HCT116 (cell line): ENCODE measurements at regions not wholly inside any gene's neighbourhood (a gene's known extent, or its start where the extent isn't known, plus 50 kb on each side); places are given as distances from the start of the nearest gene placed in this dataset.

ENCODE experiments used
- ATAC-seq: fragments of 200-7000 bp; cut with Tn5 transposase; 2 replicates; pipeline ENCODE4 v1.9.1; 2020; ENCODE audit warnings: mild to moderate bottlenecking, moderate library complexity
- BruUV-seq: library from RNA; stranded (reverse); fragments of 400-500 nt; replicated peaks from 2 replicates; lab custom pipeline; 2021; lab: Mats Ljungman, UMichigan
- CTCF ChIA-PET: fragments of 300-600 bp; sonication (Branson Sonifier 250); formaldehyde crosslinking; loops from one replicate; lab custom pipeline; 2021; ENCODE audit warnings: antibody characterized with exemption; lab: Charles Lee
- POLR2A ChIA-PET: fragments of 300-600, 350-600 bp; sonication (Branson Sonifier 250); formaldehyde crosslinking; loops from one replicate; lab custom pipeline; 2021; ENCODE audit warnings: antibody characterized with exemption; lab: Charles Lee
- RAD21 ChIA-PET, 2 experiments: fragments of 300-600 bp; sonication (Branson Sonifier 250); formaldehyde crosslinking; loops; one replicate each; lab custom pipeline; 2023; ENCODE audit warnings: low total read pairs in 2 of 2; ENCODE audit not compliant: uncharacterized antibody in 2 of 2, unreplicated experiment in 2 of 2, low non-redundant PET in 1 of 2; lab: Charles Lee
- DNase-seq: peaks from one replicate; pipeline ENCODE4 v3.0.0-alpha.2; 2010; ENCODE audit warnings: low read depth, low spot score
- H2AFZ ChIP-seq: fragments of 200-600 bp; shearing (Covaris generic), sonication (generic); 2 replicates; pipeline ENCODE4 v1.6.1; 2017; ENCODE audit warnings: low read depth, mixed run types, mixed read lengths, antibody characterized with exemption, low read length; ENCODE audit not compliant: poor library complexity, severe bottlenecking
- H3K27ac ChIP-seq: 2 replicates; pipeline ENCODE4 v1.5.1; 2012; ENCODE audit warnings: low read depth, low read length
- H3K27me3 ChIP-seq: fragments of 200-600 bp; sonication (generic); 2 replicates; pipeline ENCODE4 v1.6.1; 2016; ENCODE audit warnings: mixed run types, low read length, mixed read lengths; ENCODE audit not compliant: insufficient read depth
- H3K36me3 ChIP-seq, 2 experiments: fragments of 200-500 bp in 1 of 2; fragments of 200-600 bp in 1 of 2; sonication (Bioruptor generic) in 1 of 2; sonication (generic) in 1 of 2; 2 replicates each; pipeline versions ENCODE4 v1.5.1 to v1.6.1; 2014 to 2016; ENCODE audit warnings: low read length in 2 of 2, inconsistent platforms in 1 of 2, mixed read lengths in 1 of 2, mixed run types in 1 of 2; ENCODE audit not compliant: insufficient read depth in 2 of 2, control insufficient read depth in 1 of 2
- H3K4me1 ChIP-seq, 2 experiments: fragments of 200-600 bp in 1 of 2; sonication (generic) in 1 of 2; 2 replicates each; pipeline versions ENCODE4 v1.5.1 to v1.6.1; 2012 to 2017; ENCODE audit warnings: low read length in 2 of 2, inconsistent platforms in 1 of 2, mild to moderate bottlenecking in 1 of 2, mixed read lengths in 1 of 2, mixed run types in 1 of 2, moderate library complexity in 1 of 2; ENCODE audit not compliant: insufficient read depth in 2 of 2, control insufficient read depth in 1 of 2
- H3K4me2 ChIP-seq: fragments of 200-600 bp; sonication (generic); 2 replicates; pipeline ENCODE4 v1.6.1; 2017; ENCODE audit warnings: mixed run types, low read length, mixed read lengths
- H3K4me3 ChIP-seq, 2 experiments: fragments of 200-600 bp in 1 of 2; sonication (generic) in 1 of 2; replicated peaks in 1 of 2; 2 replicates each; pipeline ENCODE4 v1.5.1; 2011 to 2016; ENCODE audit warnings: low read length in 2 of 2, control low read depth in 1 of 2, low read depth in 1 of 2, mild to moderate bottlenecking in 1 of 2, mixed read lengths in 1 of 2, mixed run types in 1 of 2
- H3K79me2 ChIP-seq: fragments of 200-600 bp; sonication (generic); 2 replicates; pipeline ENCODE4 v1.6.1; 2017; ENCODE audit warnings: mild to moderate bottlenecking, mixed run types, low read length, moderate library complexity, mixed read lengths; ENCODE audit not compliant: insufficient read depth
- H3K9ac ChIP-seq: fragments of 200-600 bp; sonication (generic); 2 replicates; pipeline ENCODE4 v1.6.1; 2016; ENCODE audit warnings: low read length, mixed read lengths
- H3K9me2 ChIP-seq: fragments of 200-600 bp; sonication (generic), shearing (Covaris generic); 2 replicates; pipeline ENCODE4 v1.6.1; 2017; ENCODE audit warnings: mixed run types, mild to moderate bottlenecking, moderate library complexity; ENCODE audit not compliant: insufficient read depth
- H3K9me3 ChIP-seq, 2 experiments: fragments of 200-500 bp in 1 of 2; fragments of 200-600 bp in 1 of 2; sonication (Bioruptor generic) in 1 of 2; sonication (generic) in 1 of 2; 2 replicates each; pipeline ENCODE4 v1.6.1; 2014 to 2017; ENCODE audit warnings: low read length in 2 of 2, mixed read lengths in 2 of 2, inconsistent platforms in 1 of 2, low read depth in 1 of 2, mild to moderate bottlenecking in 1 of 2, mixed run types in 1 of 2, moderate library complexity in 1 of 2; ENCODE audit not compliant: control insufficient read depth in 1 of 2, insufficient read depth in 1 of 2
- H4K20me1 ChIP-seq: fragments of 200-600 bp; sonication (generic), shearing (Covaris generic); 2 replicates; pipeline ENCODE4 v1.6.1; 2017; ENCODE audit warnings: mixed run types, mild to moderate bottlenecking, moderate library complexity; ENCODE audit not compliant: insufficient read depth
- CBX3 ChIP-seq: IDR thresholded peaks from 2 replicates; pipeline ENCODE4 v1.6.1; 2012; ENCODE audit warnings: low read depth
- ELF1 ChIP-seq: IDR thresholded peaks from 2 replicates; pipeline ENCODE4 v1.6.1; 2012; ENCODE audit warnings: low read depth, borderline replicate concordance
- EZH2phosphoT487 ChIP-seq: fragments of 200-600 bp; IDR thresholded peaks from 2 replicates; pipeline ENCODE4 v1.6.1; 2018; ENCODE audit warnings: antibody characterized with exemption, borderline replicate concordance
- POLR2AphosphoS5 ChIP-seq: IDR thresholded peaks from 2 replicates; pipeline ENCODE4 v1.6.1; 2011; ENCODE audit warnings: mild to moderate bottlenecking, low read depth, low read length, moderate library complexity
- RAD21 ChIP-seq: IDR thresholded peaks from 2 replicates; pipeline ENCODE4 v1.6.1; 2012; ENCODE audit warnings: low read depth, mild to moderate bottlenecking
- SIN3A ChIP-seq: IDR thresholded peaks from 2 replicates; pipeline ENCODE4 v1.6.1; 2012; ENCODE audit warnings: low read depth
- TCF7L2 ChIP-seq: IDR thresholded peaks from 2 replicates; pipeline ENCODE4 v1.7.0; 2011; ENCODE audit warnings: borderline replicate concordance, inconsistent platforms; ENCODE audit not compliant: insufficient read depth, insufficient read length; ENCODE audit errors: extremely low read depth
- YY1 ChIP-seq: IDR thresholded peaks from 2 replicates; pipeline ENCODE4 v1.6.1; 2011; ENCODE audit warnings: low read length, low read depth, moderate library complexity, mild to moderate bottlenecking; ENCODE audit not compliant: insufficient replicate concordance; ENCODE audit errors: extremely low read depth
- ZFX ChIP-seq: fragments of 450-650 bp; IDR thresholded peaks from 2 replicates; pipeline ENCODE4 v1.6.1; 2017
- intact Hi-C: fragments of 100-400 bp; cut with micrococcal nuclease; formaldehyde crosslinking; loops from 2 replicates; pipeline ENCODE4 v1.10.0; 2022
- TF ChIP-seq, protein P1 (sequence below): IDR thresholded peaks from 2 replicates; pipeline ENCODE4 v1.6.1; 2012
- TF ChIP-seq, protein P2 (sequence below): IDR thresholded peaks from 2 replicates; pipeline ENCODE4 v1.6.1; 2012; ENCODE audit warnings: low read depth
- TF ChIP-seq, protein P3 (sequence below): IDR thresholded peaks from 2 replicates; pipeline ENCODE4 v1.6.1; 2012

DNA sequence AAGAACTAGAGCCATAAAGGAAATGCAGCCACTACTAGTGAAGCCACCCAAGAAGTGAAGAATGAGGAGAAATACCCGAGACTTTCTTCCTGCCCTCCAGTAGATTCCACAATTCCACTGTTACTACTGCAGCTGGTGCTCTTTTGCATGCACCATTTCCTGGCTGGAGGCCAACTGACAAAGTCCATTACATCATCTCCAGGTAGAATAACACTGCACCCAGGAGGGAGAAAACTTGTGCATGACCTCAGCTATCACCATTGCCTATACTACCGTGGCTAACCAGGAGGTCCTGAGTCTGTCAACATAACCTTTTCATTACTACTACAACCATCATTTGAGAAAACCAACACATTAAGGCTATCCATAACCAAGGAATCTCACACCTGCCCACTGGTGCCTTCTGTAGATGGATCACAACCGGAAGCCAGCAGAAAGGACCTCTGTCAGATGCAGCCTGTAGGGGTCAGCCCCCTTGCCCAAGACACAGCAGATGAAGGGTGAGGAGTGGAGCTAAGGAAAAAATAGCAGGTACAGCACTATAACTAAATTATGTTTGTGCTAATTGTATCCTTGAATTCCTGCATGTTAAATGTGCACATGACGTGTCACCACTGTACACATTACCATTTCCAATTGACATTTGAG, 200.8 kb upstream of the C2CD4B start:
- no TSS peak for BruUV-seq

DNA sequence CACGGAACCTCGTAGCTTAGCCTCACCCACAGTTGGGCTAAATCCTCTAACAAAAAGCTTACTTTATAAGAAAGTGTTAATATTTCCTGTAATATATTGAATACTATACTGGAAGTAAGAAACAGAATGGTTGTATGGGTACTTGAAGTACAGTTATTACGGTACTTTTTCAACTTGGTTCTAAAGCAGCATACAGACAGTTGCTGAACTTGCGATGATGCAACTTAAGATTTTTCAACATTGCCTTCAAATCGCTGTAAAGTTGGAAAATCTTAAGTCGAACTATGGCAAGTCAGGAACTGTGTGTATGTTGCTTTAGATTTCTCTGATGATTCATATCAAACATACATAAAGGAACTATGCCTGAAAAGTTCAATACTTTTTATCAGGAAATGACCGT, 204.4 kb upstream of the C2CD4B start:
- POLR2A ChIA-PET, result no interaction called here
- no TSS peak for BruUV-seq

More for the DNA sequence above, 200.8 kb upstream of the C2CD4B start:
- no peaks in the 10 kb centered on the region for H4K20me1 ChIP-seq
- no peak for TF ChIP-seq ZFX
- TF ChIP-seq, all 23 proteins: peak for 0
- ChIA-PET CTCF (no interaction called here), RAD21 (no interaction called here), POLR2A (no interaction called here)
- H3K36me3 ChIP-seq, result no peaks in the 10 kb centered on the region
- no peak overlapping the region for H3K4me2 ChIP-seq
- no peaks in the 10 kb centered on the region for H3K79me2 ChIP-seq
- H3K9me3 ChIP-seq, result no peaks in the 10 kb centered on the region
- H3K4me3 ChIP-seq, result no peak overlapping the region
- no peak for DNase-seq
- ATAC-seq, result no peak
- no peak overlapping the region for H2AFZ ChIP-seq
- no peak overlapping the region for H3K27ac ChIP-seq
- H3K9me2 ChIP-seq, result no peaks in the 10 kb centered on the region
- H3K27me3 ChIP-seq, result peaks cover 26% of the 10 kb centered on the region
- H3K9ac ChIP-seq, result no peak overlapping the region
- no peaks in the 10 kb centered on the region for H3K4me1 ChIP-seq
- intact Hi-C loops, result no loop called here

More for the DNA sequence above, 204.4 kb upstream of the C2CD4B start:
- CTCF ChIA-PET, result no interaction called here
- intact Hi-C loops, result no loop called here
- Histone ChIP-seq H3K36me3 (no peaks in the 10 kb centered on the region), H3K4me3 (no peak overlapping the region), H3K4me1 (no peaks in the 10 kb centered on the region), H3K9me2 (no peaks in the 10 kb centered on the region), H3K9ac (no peak overlapping the region), H3K9me3 (no peaks in the 10 kb centered on the region), H4K20me1 (no peaks in the 10 kb centered on the region), H3K27ac (no peak overlapping the region), H3K4me2 (no peak overlapping the region), H2AFZ (no peak overlapping the region), H3K79me2 (no peaks in the 10 kb centered on the region), H3K27me3 (peaks cover 12% of the 10 kb centered on the region)
- no peak for DNase-seq
- TF ChIP-seq CBX3 (no peak), YY1 (no peak), ELF1 (no peak), SIN3A (no peak), RAD21 (no peak), POLR2AphosphoS5 (no peak), ZFX (no peak), TCF7L2 (no peak), EZH2phosphoT487 (no peak)
- TF ChIP-seq, protein P1, sequence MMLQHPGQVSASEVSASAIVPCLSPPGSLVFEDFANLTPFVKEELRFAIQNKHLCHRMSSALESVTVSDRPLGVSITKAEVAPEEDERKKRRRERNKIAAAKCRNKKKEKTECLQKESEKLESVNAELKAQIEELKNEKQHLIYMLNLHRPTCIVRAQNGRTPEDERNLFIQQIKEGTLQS, result no peak
- TF ChIP-seq, protein P2, sequence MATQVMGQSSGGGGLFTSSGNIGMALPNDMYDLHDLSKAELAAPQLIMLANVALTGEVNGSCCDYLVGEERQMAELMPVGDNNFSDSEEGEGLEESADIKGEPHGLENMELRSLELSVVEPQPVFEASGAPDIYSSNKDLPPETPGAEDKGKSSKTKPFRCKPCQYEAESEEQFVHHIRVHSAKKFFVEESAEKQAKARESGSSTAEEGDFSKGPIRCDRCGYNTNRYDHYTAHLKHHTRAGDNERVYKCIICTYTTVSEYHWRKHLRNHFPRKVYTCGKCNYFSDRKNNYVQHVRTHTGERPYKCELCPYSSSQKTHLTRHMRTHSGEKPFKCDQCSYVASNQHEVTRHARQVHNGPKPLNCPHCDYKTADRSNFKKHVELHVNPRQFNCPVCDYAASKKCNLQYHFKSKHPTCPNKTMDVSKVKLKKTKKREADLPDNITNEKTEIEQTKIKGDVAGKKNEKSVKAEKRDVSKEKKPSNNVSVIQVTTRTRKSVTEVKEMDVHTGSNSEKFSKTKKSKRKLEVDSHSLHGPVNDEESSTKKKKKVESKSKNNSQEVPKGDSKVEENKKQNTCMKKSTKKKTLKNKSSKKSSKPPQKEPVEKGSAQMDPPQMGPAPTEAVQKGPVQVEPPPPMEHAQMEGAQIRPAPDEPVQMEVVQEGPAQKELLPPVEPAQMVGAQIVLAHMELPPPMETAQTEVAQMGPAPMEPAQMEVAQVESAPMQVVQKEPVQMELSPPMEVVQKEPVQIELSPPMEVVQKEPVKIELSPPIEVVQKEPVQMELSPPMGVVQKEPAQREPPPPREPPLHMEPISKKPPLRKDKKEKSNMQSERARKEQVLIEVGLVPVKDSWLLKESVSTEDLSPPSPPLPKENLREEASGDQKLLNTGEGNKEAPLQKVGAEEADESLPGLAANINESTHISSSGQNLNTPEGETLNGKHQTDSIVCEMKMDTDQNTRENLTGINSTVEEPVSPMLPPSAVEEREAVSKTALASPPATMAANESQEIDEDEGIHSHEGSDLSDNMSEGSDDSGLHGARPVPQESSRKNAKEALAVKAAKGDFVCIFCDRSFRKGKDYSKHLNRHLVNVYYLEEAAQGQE, result no peak
- TF ChIP-seq, protein P3, sequence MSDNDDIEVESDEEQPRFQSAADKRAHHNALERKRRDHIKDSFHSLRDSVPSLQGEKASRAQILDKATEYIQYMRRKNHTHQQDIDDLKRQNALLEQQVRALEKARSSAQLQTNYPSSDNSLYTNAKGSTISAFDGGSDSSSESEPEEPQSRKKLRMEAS, result no peak
- RAD21 ChIA-PET, result no interaction called here
- ATAC-seq, result no peak
